GM19468 (cell line): ENCODE measurements at regions not wholly inside any gene's neighbourhood (a gene's known extent, or its start where the extent isn't known, plus 50 kb on each side); places are given as distances from the start of the nearest gene placed in this dataset.
"Not testable (repeated sequence)": the region's sequence is repeated elsewhere in the genome, so short reads cannot be mapped to it uniquely, and the experiment has no call there.

Experiments used
- ATAC-seq: cut with Tn5 transposase; IDR thresholded peaks from one replicate; pipeline ENCODE4 v1.9.1; 2021; ENCODE audit warnings: mild to moderate bottlenecking, moderate library complexity, moderate number of reproducible peaks; ENCODE audit not compliant: unreplicated experiment; ENCODE audit errors: extremely low read depth

GRCh38 chr5:154565123-154565522, 87.1 kb upstream of the HAND1 start:
- no peak for ATAC-seq

- no peak for ATAC-seq
These were observed 84.3 kb upstream of the HAND1 start for GRCh38 chr5:154562244-154562880.

- ATAC-seq = no peak
These were observed 81.6 kb upstream of the HAND1 start for GRCh38 chr5:154559398-154560276.

- no peak for ATAC-seq
These were observed 79.5 kb upstream of the HAND1 start for GRCh38 chr5:154557548-154557947.

GRCh38 chr5:154547551-154547950, 69.5 kb upstream of the HAND1 start:
- no peak for ATAC-seq

- ATAC-seq = no peak
These were observed 68.7 kb upstream of the HAND1 start for GRCh38 chr5:154546719-154547118.

- no peak for ATAC-seq
These were observed 66.6 kb upstream of the HAND1 start for GRCh38 chr5:154544646-154545045.

- no peak for ATAC-seq
These were observed 65.4 kb upstream of the HAND1 start for GRCh38 chr5:154543380-154543779.

- no peak for ATAC-seq
These were observed 64.6 kb upstream of the HAND1 start for GRCh38 chr5:154542581-154542980.

- no peak for ATAC-seq
These were observed 64.0 kb upstream of the HAND1 start for GRCh38 chr5:154542000-154542399.

- ATAC-seq = no peak
These were observed 63.5 kb upstream of the HAND1 start for GRCh38 chr5:154541553-154541952.

- ATAC-seq = no peak
These were observed 62.6 kb upstream of the HAND1 start for GRCh38 chr5:154540600-154540999.

- no peak for ATAC-seq
These were observed 60.5 kb upstream of the HAND1 start for GRCh38 chr5:154538492-154538891.

GRCh38 chr5:154536439-154536838, 58.4 kb upstream of the HAND1 start:
- ATAC-seq = not testable (repeated sequence)

GRCh38 chr5:154535535-154535934, 57.5 kb upstream of the HAND1 start:
- no peak for ATAC-seq

- ATAC-seq = no peak
These were observed 56.5 kb upstream of the HAND1 start for GRCh38 chr5:154534457-154535050.

GRCh38 chr5:154529282-154529681, 51.3 kb upstream of the HAND1 start:
- ATAC-seq = no peak

- ATAC-seq = no peak
These were observed 50.1 kb upstream of the HAND1 start for GRCh38 chr5:154528005-154528594.
